Epithelial cell of esophagus (primary cell): ENCODE measurements at regions not wholly inside any gene's neighbourhood (a gene's known extent, or its start where the extent isn't known, plus 50 kb on each side); places are given as distances from the start of the nearest gene placed in this dataset.

Source experiments
- DNase-seq: peaks from one replicate; pipeline ENCODE4 v3.0.0; 2010; ENCODE audit warnings: low read depth
- H3K4me3 ChIP-seq: 2 replicates; pipeline ENCODE4 v1.5.1; 2011; ENCODE audit warnings: mild to moderate bottlenecking, low read length, control low read depth
- TF ChIP-seq, protein P1 (sequence below): IDR thresholded peaks from 2 replicates; pipeline ENCODE4 v1.5.1; 2011; ENCODE audit warnings: low read depth, mild to moderate bottlenecking, low read length, control low read depth, inconsistent platforms; ENCODE audit not compliant: insufficient read depth; ENCODE audit errors: missing control alignments

DNA sequence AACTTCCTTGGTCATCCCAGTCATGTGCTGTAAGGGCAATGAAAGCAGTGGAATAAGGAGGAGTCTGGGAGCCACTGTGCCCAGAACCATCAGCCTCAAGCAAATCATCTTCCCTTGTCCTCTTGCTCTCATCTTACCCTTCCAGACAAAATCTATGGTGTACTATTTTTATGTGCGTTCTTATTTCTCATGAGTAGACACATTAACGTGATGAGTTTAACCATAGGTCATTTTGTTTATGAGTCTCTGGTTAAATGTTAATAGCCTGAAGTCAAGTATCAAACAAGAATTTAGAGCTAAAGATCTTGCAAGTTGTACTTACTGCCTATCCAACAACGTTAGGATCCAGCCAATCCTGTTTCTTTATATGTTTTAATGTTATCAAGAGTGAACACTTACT is 495.3 kb downstream of the SPRY1 start:
- TF ChIP-seq, protein P1, sequence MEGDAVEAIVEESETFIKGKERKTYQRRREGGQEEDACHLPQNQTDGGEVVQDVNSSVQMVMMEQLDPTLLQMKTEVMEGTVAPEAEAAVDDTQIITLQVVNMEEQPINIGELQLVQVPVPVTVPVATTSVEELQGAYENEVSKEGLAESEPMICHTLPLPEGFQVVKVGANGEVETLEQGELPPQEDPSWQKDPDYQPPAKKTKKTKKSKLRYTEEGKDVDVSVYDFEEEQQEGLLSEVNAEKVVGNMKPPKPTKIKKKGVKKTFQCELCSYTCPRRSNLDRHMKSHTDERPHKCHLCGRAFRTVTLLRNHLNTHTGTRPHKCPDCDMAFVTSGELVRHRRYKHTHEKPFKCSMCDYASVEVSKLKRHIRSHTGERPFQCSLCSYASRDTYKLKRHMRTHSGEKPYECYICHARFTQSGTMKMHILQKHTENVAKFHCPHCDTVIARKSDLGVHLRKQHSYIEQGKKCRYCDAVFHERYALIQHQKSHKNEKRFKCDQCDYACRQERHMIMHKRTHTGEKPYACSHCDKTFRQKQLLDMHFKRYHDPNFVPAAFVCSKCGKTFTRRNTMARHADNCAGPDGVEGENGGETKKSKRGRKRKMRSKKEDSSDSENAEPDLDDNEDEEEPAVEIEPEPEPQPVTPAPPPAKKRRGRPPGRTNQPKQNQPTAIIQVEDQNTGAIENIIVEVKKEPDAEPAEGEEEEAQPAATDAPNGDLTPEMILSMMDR: no peak
- no peak for DNase-seq
- H3K4me3 ChIP-seq: no peak overlapping the region

DNA sequence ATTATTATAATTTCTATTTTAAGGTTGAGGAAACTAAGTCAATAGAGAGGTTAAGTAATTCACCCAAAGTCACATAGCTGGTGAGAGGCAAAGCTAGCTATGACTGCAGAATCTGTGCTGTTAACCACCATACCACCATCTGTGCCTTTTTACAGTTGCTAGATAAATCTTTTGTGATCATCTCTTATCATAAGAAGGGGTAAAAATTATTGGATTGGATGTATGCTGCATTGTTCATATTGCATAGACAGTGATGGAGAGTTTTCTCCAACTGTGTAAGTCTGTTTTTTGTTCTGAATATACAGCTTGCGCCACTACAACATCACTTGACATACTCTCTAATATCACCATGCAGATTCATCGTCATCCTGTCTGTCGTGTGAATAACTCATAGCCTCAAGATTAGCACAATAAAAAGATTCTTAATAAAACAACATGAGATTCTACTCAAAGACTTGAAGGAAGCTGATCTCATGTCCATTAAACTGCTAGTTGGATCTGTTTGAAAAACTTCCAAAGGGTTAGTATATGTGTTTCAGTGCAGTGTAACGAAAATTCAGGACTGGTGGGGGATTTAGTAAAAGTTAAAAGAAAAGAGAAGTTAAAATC is 495.9 kb downstream of the SPRY1 start:
- DNase-seq: no peak
- TF ChIP-seq, protein P1: no peak
- H3K4me3 ChIP-seq: no peak overlapping the region

DNA sequence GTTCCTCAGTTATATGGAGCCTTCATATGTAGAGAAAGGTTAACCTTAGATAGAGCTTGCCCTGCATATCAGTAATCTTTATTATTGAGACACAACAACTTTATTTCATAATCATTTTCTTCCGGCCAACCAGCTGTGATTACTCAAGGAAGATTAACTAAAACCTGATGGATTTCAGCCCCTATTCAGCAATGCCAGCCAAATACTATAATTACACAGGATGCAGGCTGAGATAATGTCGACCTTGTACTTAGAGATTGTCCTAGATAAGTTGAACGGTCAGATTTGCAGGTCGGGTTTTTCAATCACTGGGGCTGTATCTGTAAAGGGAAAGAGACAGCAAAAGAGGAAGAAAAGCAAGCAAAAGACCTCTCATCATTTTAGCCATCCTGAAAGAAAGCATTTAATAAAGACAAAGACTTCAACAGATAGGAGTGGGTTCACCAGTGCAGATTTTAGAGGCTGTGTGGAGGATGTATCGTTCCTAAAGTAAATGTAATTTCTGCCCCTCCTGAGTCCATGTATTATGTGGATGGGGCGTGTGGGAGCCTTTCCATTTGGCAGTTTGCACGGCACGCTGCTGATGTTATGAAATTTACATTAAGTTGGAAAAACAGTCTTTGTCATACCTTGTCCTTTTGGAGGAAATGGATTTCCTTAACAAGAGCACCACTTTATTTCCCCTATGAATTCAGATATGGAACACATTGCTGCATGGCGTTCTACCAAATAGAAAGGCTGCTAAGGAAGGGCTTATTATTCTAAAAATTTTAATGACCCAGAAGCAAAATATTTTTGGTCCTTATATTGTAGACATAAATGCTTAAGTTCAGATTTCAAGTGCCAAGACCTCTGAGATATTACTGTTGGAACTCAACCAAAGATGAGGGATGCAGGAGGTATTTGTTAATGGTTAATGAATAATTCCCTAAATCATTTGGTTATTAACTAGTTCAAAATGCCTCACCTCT is 496.7 kb downstream of the SPRY1 start:
- no peak for DNase-seq
- no peak overlapping the region for H3K4me3 ChIP-seq
- TF ChIP-seq, protein P1: no peak

DNA sequence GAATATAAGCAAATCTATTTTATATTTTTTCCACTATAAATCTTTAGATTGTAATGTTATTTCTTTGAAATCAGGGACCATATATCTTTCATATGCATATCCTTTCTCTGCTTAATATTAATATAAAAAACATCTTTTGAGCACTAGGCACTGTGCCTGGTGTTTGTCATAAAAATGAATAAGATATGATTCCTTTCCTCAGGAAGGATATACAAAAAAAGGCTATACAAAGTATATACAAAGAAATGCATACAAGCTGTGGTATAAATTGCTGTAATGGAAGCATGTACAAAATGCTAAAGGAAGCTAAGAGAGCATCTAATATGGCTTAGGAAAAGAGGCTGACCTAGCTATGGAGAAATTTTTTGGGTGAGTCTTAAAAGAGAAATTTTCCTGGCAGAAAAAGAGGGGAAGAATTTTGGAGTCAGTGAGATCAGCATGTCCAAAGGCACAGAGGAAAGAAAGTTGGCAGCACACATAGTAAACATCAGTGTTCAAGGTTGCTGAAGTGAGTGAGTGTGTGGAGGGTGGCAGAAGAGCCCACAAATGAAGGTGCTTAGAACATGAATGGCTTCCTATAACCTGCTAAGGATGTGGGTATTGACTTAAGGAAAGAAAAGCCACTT is 500.0 kb downstream of the SPRY1 start:
- no peak for DNase-seq
- H3K4me3 ChIP-seq: no peak overlapping the region
- TF ChIP-seq, protein P1: no peak

DNA sequence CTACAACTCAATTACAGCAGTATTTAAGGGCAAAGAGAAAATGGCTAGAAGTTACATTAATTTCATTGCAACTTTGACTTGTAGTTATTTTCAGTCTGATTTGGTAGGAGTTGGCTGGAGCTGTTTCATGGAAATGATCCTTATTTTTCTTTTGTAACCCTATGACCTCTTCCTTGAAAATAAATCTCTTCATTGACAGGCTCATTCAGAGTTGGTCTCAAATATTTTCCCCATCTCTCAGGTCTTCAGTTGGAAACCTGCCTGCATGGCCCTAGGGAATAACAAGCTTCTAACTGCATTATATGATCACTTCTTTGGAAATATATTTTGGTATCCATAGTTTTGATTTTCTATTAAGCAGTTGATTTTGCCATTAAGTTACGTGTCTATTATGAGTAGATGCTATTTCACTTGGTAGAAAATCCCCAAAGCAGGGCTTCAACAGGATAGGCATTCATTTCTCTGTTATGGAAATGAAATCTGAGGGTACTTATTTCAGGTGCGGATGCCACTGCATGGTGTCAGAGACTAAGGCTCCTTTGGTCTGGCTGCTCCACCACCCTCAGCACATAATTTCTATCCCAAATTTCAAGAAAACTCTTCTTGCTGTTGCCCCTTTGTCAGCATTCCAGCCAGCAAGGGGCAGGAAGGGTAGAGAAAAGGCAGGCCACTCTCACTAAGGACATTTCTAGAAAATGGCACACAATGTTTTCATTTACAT is 502.5 kb downstream of the SPRY1 start:
- TF ChIP-seq, protein P1: no peak
- H3K4me3 ChIP-seq: no peak overlapping the region
- no peak for DNase-seq

DNA sequence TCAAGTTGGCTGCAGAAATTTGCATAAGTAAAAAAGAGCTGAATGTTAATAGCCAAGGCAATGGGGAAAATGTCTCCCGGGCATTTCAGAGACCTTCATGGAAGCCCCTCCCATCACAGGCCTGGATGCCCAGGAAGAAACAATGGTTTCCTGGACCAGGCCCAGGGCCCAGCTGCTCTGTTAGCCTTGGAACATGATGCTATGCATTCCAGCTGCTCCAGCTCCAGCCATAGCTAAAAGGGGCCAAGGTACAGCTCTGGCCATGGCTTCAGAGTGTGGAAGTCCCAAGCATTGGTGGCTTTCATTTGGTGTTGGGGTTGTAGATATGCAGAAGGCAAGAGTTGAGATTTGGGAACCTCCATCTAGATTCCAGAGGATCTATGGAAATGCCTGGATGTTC is 508.3 kb downstream of the SPRY1 start:
- TF ChIP-seq, protein P1: no peak
- no peak overlapping the region for H3K4me3 ChIP-seq
- DNase-seq: no peak
